ENCODE measurements at regions not wholly inside any gene's neighbourhood (a gene's known extent, or its start where the extent isn't known, plus 50 kb on each side); places are given as distances from the start of the nearest gene placed in this dataset.
"Not testable (repeated sequence)": the region's sequence is repeated elsewhere in the genome, so short reads cannot be mapped to it uniquely, and the experiment has no call there.

- no peak for DNase-seq
Observed at GRCh38 chr5:166062719-166063118, 2228.7 kb upstream of the WWC1 start.

DNA sequence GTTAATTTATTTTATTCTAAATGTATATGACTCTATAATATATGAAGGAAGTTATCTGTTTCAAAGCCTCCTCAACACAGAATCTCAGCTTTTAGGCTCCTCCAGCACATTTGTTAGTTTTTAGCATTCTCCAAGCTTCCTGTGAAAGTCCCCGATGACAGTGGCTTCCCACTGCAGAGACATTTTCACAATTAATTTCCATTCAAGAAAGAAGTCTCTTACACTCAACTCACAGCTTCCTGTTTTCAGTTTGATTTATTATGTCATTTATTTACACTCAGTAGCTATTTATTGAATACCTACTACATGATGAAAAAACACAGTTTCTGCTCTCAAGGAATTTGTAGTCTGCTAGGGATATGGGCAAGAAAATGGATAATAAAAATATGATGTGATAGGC lies 2228.2 kb upstream of the WWC1 start:
- DNase-seq = no peak

DNA sequence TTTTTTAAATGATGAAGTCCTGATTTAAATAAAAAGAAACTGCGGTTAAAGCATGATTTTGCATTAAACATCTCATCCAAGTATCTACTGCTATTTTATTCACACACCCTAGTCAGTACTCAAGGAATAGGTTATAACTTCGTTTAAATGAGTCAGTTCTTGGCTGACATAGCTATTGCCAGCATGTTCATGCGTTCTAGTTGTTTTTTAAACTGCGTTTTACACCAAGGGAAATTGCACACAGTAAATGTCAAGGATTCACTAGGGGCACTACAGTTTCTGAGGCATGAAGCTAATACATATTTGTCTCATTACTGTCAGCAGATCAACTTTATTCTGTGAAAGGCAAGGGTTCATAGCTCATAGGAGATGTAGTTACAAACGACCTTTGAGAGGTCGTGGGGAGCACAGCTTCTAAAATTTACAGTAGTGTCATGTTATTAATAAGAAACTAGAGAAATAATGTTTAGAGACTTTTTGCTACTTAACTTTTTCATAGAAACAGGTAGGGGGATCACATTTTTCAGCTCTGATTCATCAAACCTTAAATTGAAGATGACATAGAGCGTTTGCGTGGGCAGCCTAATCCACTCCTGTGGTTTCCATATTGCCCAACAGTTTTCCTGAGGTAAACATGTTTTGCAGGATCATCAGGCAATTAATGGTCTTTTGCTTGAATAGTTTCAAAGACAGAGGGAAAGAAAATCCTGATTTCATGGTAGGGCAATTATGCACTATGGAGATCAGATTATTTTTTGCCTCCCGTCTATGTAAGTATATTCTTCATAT lies 2222.7 kb upstream of the WWC1 start:
- DNase-seq = no peak

DNA sequence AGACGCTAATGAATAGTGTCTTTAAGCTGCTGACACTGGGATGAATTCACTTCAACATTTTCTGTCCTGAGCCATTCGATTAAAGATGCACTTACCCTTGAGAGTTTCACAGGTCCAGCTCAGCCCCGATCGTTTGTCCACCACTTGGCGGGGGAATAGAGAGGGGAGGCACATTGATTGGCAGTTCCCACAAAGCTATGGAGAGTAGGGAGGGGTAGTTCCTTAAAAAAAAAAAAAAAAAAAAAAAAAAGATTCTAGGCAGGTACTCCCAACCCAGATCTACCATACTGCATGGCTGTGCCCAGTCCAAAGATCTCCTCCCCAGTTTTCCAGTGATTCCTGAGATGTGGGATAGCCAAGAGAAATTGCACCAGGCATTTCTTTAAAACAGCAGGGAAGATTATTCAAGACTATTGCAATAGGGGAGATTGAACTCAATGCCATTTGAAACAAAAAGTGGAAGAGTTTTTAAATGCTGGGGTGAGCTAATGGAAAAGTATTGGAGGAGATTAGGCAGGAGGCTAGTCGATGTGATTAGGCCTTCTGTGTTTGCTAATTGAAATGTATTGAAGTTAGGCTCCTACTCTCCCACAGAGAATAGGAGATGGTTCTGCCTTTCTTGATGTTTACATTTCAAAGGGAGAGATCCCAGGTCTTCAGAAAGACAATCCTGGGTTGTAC lies 2217.4 kb upstream of the WWC1 start:
- no peak for DNase-seq

- no peak for DNase-seq
Observed at GRCh38 chr5:166074582-166075481, 2216.6 kb upstream of the WWC1 start.

- DNase-seq = no peak
Observed at GRCh38 chr5:166083183-166083959, 2208.1 kb upstream of the WWC1 start.

GRCh38 chr5:166086568-166086967 lies 2204.9 kb upstream of the WWC1 start:
- DNase-seq = no peak

GRCh38 chr5:166088389-166089039 lies 2202.9 kb upstream of the WWC1 start:
- no peak for DNase-seq

GRCh38 chr5:166091931-166092330 lies 2199.5 kb upstream of the WWC1 start:
- DNase-seq = no peak

DNA sequence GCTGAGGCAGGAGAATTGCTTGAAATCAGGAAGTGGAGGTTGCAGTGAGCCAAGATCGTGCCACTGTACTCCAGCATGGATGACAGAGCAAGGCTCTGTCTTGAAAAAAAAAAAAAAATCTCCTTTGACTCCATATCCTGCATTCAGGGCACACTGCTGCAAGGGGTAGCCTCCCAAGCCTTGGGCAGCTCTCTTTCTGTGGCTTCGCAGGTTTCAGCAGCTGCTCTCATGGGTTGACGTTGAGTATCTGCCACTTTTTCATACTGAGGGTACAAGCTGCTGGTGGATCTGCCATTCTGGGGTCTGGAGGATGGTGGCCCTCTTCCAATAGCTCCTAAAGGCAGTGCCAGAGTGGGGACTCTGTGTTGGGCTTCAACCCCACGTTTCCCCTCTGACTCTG lies 2198.1 kb upstream of the WWC1 start:
- no peak for DNase-seq

GRCh38 chr5:166102947-166103346 lies 2188.5 kb upstream of the WWC1 start:
- DNase-seq = no peak

GRCh38 chr5:166111021-166111420 lies 2180.4 kb upstream of the WWC1 start:
- no peak for DNase-seq

- DNase-seq = no peak
Observed at GRCh38 chr5:166117072-166118066, 2174.1 kb upstream of the WWC1 start.

- no peak for DNase-seq
Observed at GRCh38 chr5:166119506-166119905, 2171.9 kb upstream of the WWC1 start.

DNA sequence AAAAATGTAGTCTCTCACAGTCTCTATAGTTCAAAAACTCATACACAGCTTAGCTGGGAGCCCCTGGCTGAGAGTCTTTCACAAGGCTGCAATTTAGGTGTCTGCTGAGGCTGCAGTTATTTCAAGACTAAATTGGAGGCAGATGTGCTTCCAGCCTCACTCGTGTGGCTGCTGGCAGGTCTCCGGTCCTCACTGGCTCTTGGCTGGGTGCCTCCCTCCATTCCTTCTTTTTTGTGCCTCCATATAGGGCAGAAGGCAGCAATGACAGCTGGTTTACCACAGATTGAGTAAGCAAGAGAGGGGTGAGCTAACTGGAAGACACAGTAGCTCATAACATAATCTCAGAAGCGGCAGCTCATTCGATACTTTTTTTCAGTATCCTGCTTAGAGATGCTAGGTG lies 2167.7 kb upstream of the WWC1 start:
- no peak for DNase-seq

GRCh38 chr5:166127766-166128570 lies 2163.5 kb upstream of the WWC1 start:
- no peak for DNase-seq

GRCh38 chr5:166145107-166145506 lies 2146.3 kb upstream of the WWC1 start:
- DNase-seq = not testable (repeated sequence)

GRCh38 chr5:166163996-166164610 lies 2127.3 kb upstream of the WWC1 start:
- no peak for DNase-seq

DNA sequence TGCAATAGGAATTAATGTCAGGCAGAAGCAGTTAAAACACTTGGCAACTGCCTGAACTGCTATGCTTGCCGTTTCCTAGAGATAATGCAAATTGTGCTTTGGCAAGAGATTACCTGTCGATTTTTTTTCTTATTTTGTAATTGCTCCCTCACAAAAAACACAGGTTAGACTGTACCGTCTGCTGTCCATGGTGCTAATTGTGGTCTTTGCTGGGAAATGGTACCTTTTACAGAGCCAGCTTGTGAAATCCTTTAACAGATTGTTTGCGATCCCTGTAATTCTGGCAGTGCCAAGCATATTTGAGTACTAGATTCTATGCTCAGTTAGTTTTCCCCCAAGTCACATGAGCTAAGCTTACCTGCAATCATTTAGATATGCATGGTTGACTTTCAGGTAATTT lies 2125.8 kb upstream of the WWC1 start:
- DNase-seq = no peak

DNA sequence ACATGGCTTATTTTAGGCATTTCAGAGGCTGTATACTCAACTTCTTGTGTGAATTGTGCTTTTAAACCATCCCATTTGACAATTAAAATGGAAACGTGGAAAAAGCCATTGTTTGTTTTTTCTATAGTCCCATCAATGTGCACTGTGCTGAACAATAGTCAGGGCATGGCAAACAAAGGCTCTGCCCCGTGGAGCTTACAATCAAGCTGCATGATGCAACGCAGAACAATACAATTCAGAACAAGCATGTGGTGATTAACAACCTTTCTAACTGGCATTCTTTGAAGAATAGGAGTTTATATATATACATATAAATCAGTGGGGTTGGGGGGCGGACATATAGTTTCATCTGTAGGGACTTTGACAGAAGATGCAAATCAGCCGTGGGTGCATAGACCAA lies 2125.4 kb upstream of the WWC1 start:
- no peak for DNase-seq

Measured in 8988T (cell line).